HCT116 (cell line): ENCODE measurements at regions not wholly inside any gene's neighbourhood (a gene's known extent, or its start where the extent isn't known, plus 50 kb on each side); places are given as distances from the start of the nearest gene placed in this dataset.

Experiments
- ATAC-seq: fragments of 200-7000 bp; cut with Tn5 transposase; 2 replicates; pipeline ENCODE4 v1.9.1; 2020; ENCODE audit warnings: mild to moderate bottlenecking, moderate library complexity
- BruUV-seq: library from RNA; stranded (reverse); fragments of 400-500 nt; replicated peaks from 2 replicates; lab custom pipeline; 2021; lab: Mats Ljungman, UMichigan
- CTCF ChIA-PET: fragments of 300-600 bp; sonication (Branson Sonifier 250); formaldehyde crosslinking; loops from one replicate; lab custom pipeline; 2021; ENCODE audit warnings: antibody characterized with exemption; lab: Charles Lee
- POLR2A ChIA-PET: fragments of 300-600, 350-600 bp; sonication (Branson Sonifier 250); formaldehyde crosslinking; loops from one replicate; lab custom pipeline; 2021; ENCODE audit warnings: antibody characterized with exemption; lab: Charles Lee
- RAD21 ChIA-PET, 2 experiments: fragments of 300-600 bp; sonication (Branson Sonifier 250); formaldehyde crosslinking; loops; one replicate each; lab custom pipeline; 2023; ENCODE audit warnings: low total read pairs in 2 of 2; ENCODE audit not compliant: uncharacterized antibody in 2 of 2, unreplicated experiment in 2 of 2, low non-redundant PET in 1 of 2; lab: Charles Lee
- DNase-seq: peaks from one replicate; pipeline ENCODE4 v3.0.0-alpha.2; 2010; ENCODE audit warnings: low read depth, low spot score
- H2AFZ ChIP-seq: fragments of 200-600 bp; shearing (Covaris generic), sonication (generic); 2 replicates; pipeline ENCODE4 v1.6.1; 2017; ENCODE audit warnings: low read depth, mixed run types, mixed read lengths, antibody characterized with exemption, low read length; ENCODE audit not compliant: poor library complexity, severe bottlenecking
- H3K27ac ChIP-seq: 2 replicates; pipeline ENCODE4 v1.5.1; 2012; ENCODE audit warnings: low read depth, low read length
- H3K27me3 ChIP-seq: fragments of 200-600 bp; sonication (generic); 2 replicates; pipeline ENCODE4 v1.6.1; 2016; ENCODE audit warnings: mixed run types, low read length, mixed read lengths; ENCODE audit not compliant: insufficient read depth
- H3K36me3 ChIP-seq, 2 experiments: fragments of 200-500 bp in 1 of 2; fragments of 200-600 bp in 1 of 2; sonication (Bioruptor generic) in 1 of 2; sonication (generic) in 1 of 2; 2 replicates each; pipeline versions ENCODE4 v1.5.1 to v1.6.1; 2014 to 2016; ENCODE audit warnings: low read length in 2 of 2, inconsistent platforms in 1 of 2, mixed read lengths in 1 of 2, mixed run types in 1 of 2; ENCODE audit not compliant: insufficient read depth in 2 of 2, control insufficient read depth in 1 of 2
- H3K4me1 ChIP-seq, 2 experiments: fragments of 200-600 bp in 1 of 2; sonication (generic) in 1 of 2; 2 replicates each; pipeline versions ENCODE4 v1.5.1 to v1.6.1; 2012 to 2017; ENCODE audit warnings: low read length in 2 of 2, inconsistent platforms in 1 of 2, mild to moderate bottlenecking in 1 of 2, mixed read lengths in 1 of 2, mixed run types in 1 of 2, moderate library complexity in 1 of 2; ENCODE audit not compliant: insufficient read depth in 2 of 2, control insufficient read depth in 1 of 2
- H3K4me2 ChIP-seq: fragments of 200-600 bp; sonication (generic); 2 replicates; pipeline ENCODE4 v1.6.1; 2017; ENCODE audit warnings: mixed run types, low read length, mixed read lengths
- H3K4me3 ChIP-seq, 2 experiments: fragments of 200-600 bp in 1 of 2; sonication (generic) in 1 of 2; replicated peaks in 1 of 2; 2 replicates each; pipeline ENCODE4 v1.5.1; 2011 to 2016; ENCODE audit warnings: low read length in 2 of 2, control low read depth in 1 of 2, low read depth in 1 of 2, mild to moderate bottlenecking in 1 of 2, mixed read lengths in 1 of 2, mixed run types in 1 of 2
- H3K79me2 ChIP-seq: fragments of 200-600 bp; sonication (generic); 2 replicates; pipeline ENCODE4 v1.6.1; 2017; ENCODE audit warnings: mild to moderate bottlenecking, mixed run types, low read length, moderate library complexity, mixed read lengths; ENCODE audit not compliant: insufficient read depth
- H3K9ac ChIP-seq: fragments of 200-600 bp; sonication (generic); 2 replicates; pipeline ENCODE4 v1.6.1; 2016; ENCODE audit warnings: low read length, mixed read lengths
- H3K9me2 ChIP-seq: fragments of 200-600 bp; sonication (generic), shearing (Covaris generic); 2 replicates; pipeline ENCODE4 v1.6.1; 2017; ENCODE audit warnings: mixed run types, mild to moderate bottlenecking, moderate library complexity; ENCODE audit not compliant: insufficient read depth
- H3K9me3 ChIP-seq, 2 experiments: fragments of 200-500 bp in 1 of 2; fragments of 200-600 bp in 1 of 2; sonication (Bioruptor generic) in 1 of 2; sonication (generic) in 1 of 2; 2 replicates each; pipeline ENCODE4 v1.6.1; 2014 to 2017; ENCODE audit warnings: low read length in 2 of 2, mixed read lengths in 2 of 2, inconsistent platforms in 1 of 2, low read depth in 1 of 2, mild to moderate bottlenecking in 1 of 2, mixed run types in 1 of 2, moderate library complexity in 1 of 2; ENCODE audit not compliant: control insufficient read depth in 1 of 2, insufficient read depth in 1 of 2
- H4K20me1 ChIP-seq: fragments of 200-600 bp; sonication (generic), shearing (Covaris generic); 2 replicates; pipeline ENCODE4 v1.6.1; 2017; ENCODE audit warnings: mixed run types, mild to moderate bottlenecking, moderate library complexity; ENCODE audit not compliant: insufficient read depth
- CBX3 ChIP-seq: IDR thresholded peaks from 2 replicates; pipeline ENCODE4 v1.6.1; 2012; ENCODE audit warnings: low read depth
- CEBPB ChIP-seq: IDR thresholded peaks from 2 replicates; pipeline ENCODE4 v1.6.1; 2012; ENCODE audit warnings: low read depth
- EGR1 ChIP-seq: IDR thresholded peaks from 2 replicates; pipeline ENCODE4 v1.6.1; 2012; ENCODE audit warnings: low read depth
- EZH2 ChIP-seq: fragments of 200-600 bp; sonication (generic); IDR thresholded peaks from 2 replicates; pipeline ENCODE4 v1.6.1; 2017; ENCODE audit warnings: antibody characterized with exemption, mixed run types
- EZH2phosphoT487 ChIP-seq: fragments of 200-600 bp; IDR thresholded peaks from 2 replicates; pipeline ENCODE4 v1.6.1; 2018; ENCODE audit warnings: antibody characterized with exemption, borderline replicate concordance
- FOSL1 ChIP-seq: IDR thresholded peaks from 2 replicates; pipeline ENCODE4 v1.6.1; 2012; ENCODE audit warnings: low read depth
- JUND ChIP-seq: IDR thresholded peaks from 2 replicates; pipeline ENCODE4 v1.6.1; 2012
- POLR2A ChIP-seq: IDR thresholded peaks from 2 replicates; pipeline ENCODE4 v1.7.0; 2011; ENCODE audit warnings: borderline replicate concordance; ENCODE audit not compliant: insufficient read depth, insufficient read length; ENCODE audit errors: extremely low read depth
- POLR2AphosphoS5 ChIP-seq: IDR thresholded peaks from 2 replicates; pipeline ENCODE4 v1.6.1; 2011; ENCODE audit warnings: mild to moderate bottlenecking, low read depth, low read length, moderate library complexity
- RAD21 ChIP-seq: IDR thresholded peaks from 2 replicates; pipeline ENCODE4 v1.6.1; 2012; ENCODE audit warnings: low read depth, mild to moderate bottlenecking
- SIN3A ChIP-seq: IDR thresholded peaks from 2 replicates; pipeline ENCODE4 v1.6.1; 2012; ENCODE audit warnings: low read depth
- SRF ChIP-seq: IDR thresholded peaks from 2 replicates; pipeline ENCODE4 v1.6.1; 2012; ENCODE audit warnings: low read depth
- YY1 ChIP-seq: IDR thresholded peaks from 2 replicates; pipeline ENCODE4 v1.6.1; 2011; ENCODE audit warnings: low read length, low read depth, moderate library complexity, mild to moderate bottlenecking; ENCODE audit not compliant: insufficient replicate concordance; ENCODE audit errors: extremely low read depth
- ZFX ChIP-seq: fragments of 450-650 bp; IDR thresholded peaks from 2 replicates; pipeline ENCODE4 v1.6.1; 2017
- intact Hi-C: fragments of 100-400 bp; cut with micrococcal nuclease; formaldehyde crosslinking; loops from 2 replicates; pipeline ENCODE4 v1.10.0; 2022
- TF ChIP-seq, protein P1 (sequence below): IDR thresholded peaks from 2 replicates; pipeline ENCODE4 v1.6.1; 2011; ENCODE audit warnings: mild to moderate bottlenecking, low read length, moderate library complexity; ENCODE audit not compliant: insufficient replicate concordance; ENCODE audit errors: extremely low read depth
- TF ChIP-seq, protein P2 (sequence below): IDR thresholded peaks from 2 replicates; pipeline ENCODE4 v1.6.1; 2012
- TF ChIP-seq, protein P3 (sequence below): IDR thresholded peaks from 2 replicates; pipeline ENCODE4 v1.6.1; 2012

GRCh38 chr10:117470733-117471132 lies 71.8 kb upstream of the EMX2 start:
- CTCF ChIA-PET: interaction anchor here (2.9 kb wide), 1 partner anchor 28 kb away, joined by 11 read pairs; no protein-coding TSS in a partner anchor
- intact Hi-C loops: no loop called here
- Histone ChIP-seq H4K20me1 (no peaks in the 10 kb centered on the region), H3K36me3 (no peaks in the 10 kb centered on the region), H3K9ac (no peak overlapping the region), H3K9me3 (no peaks in the 10 kb centered on the region), H3K4me3 (no peak overlapping the region), H3K27me3 (no peaks in the 10 kb centered on the region), H3K27ac (no peak overlapping the region), H3K9me2 (no peaks in the 10 kb centered on the region), H3K4me2 (no peak overlapping the region), H2AFZ (no peak overlapping the region), H3K4me1 (no peaks in the 10 kb centered on the region), H3K79me2 (no peaks in the 10 kb centered on the region)
- RAD21 ChIA-PET: no interaction called here
- POLR2A ChIA-PET: no interaction called here
- TF ChIP-seq RAD21: no peak
- TF ChIP-seq SRF: no peak
- TF ChIP-seq FOSL1: no peak
- no peak for TF ChIP-seq CEBPB
- no peak for TF ChIP-seq EZH2phosphoT487
- no peak for TF ChIP-seq POLR2A
- no peak for TF ChIP-seq ZFX
- TF ChIP-seq, protein P1, sequence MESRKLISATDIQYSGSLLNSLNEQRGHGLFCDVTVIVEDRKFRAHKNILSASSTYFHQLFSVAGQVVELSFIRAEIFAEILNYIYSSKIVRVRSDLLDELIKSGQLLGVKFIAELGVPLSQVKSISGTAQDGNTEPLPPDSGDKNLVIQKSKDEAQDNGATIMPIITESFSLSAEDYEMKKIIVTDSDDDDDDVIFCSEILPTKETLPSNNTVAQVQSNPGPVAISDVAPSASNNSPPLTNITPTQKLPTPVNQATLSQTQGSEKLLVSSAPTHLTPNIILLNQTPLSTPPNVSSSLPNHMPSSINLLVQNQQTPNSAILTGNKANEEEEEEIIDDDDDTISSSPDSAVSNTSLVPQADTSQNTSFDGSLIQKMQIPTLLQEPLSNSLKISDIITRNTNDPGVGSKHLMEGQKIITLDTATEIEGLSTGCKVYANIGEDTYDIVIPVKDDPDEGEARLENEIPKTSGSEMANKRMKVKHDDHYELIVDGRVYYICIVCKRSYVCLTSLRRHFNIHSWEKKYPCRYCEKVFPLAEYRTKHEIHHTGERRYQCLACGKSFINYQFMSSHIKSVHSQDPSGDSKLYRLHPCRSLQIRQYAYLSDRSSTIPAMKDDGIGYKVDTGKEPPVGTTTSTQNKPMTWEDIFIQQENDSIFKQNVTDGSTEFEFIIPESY: no peak
- no peak for TF ChIP-seq EGR1
- ATAC-seq (no peak), DNase-seq (no peak)
- no TSS peak for BruUV-seq

- CTCF ChIA-PET: no interaction called here
- Histone ChIP-seq H3K27me3 (no peaks in the 10 kb centered on the region), H3K4me1 (no peaks in the 10 kb centered on the region), H3K9me2 (no peaks in the 10 kb centered on the region), H3K36me3 (no peaks in the 10 kb centered on the region), H3K4me3 (no peak overlapping the region), H3K9ac (no peak overlapping the region), H4K20me1 (no peaks in the 10 kb centered on the region), H3K9me3 (no peaks in the 10 kb centered on the region; a peak in 1 of 4 replicates), H3K4me2 (no peak overlapping the region), H3K27ac (no peak overlapping the region), H3K79me2 (no peaks in the 10 kb centered on the region), H2AFZ (no peak overlapping the region)
- POLR2A ChIA-PET: no interaction called here
- ATAC-seq: no peak
- DNase-seq: no peak
- TF ChIP-seq ZFX (no peak), YY1 (no peak), POLR2A (no peak), EGR1 (no peak), CBX3 (no peak), JUND (no peak), EZH2 (no peak), SIN3A (no peak), CEBPB (no peak), RAD21 (no peak), POLR2AphosphoS5 (no peak)
- TF ChIP-seq, protein P2, sequence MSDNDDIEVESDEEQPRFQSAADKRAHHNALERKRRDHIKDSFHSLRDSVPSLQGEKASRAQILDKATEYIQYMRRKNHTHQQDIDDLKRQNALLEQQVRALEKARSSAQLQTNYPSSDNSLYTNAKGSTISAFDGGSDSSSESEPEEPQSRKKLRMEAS: no peak
- TF ChIP-seq, protein P1: no peak
- TF ChIP-seq, protein P3, sequence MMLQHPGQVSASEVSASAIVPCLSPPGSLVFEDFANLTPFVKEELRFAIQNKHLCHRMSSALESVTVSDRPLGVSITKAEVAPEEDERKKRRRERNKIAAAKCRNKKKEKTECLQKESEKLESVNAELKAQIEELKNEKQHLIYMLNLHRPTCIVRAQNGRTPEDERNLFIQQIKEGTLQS: no peak
- BruUV-seq: no TSS peak
- RAD21 ChIA-PET: no interaction called here
- intact Hi-C loops: no loop called here
These were observed 73.9 kb upstream of the EMX2 start for GRCh38 chr10:117468665-117469064.
